D721Med (cell line): ENCODE measurements at regions not wholly inside any gene's neighbourhood (a gene's known extent, or its start where the extent isn't known, plus 50 kb on each side); places are given as distances from the start of the nearest gene placed in this dataset.
"Not testable (repeated sequence)": the region's sequence is repeated elsewhere in the genome, so short reads cannot be mapped to it uniquely, and the experiment has no call there.

Experiments used
- DNase-seq: peaks from one replicate; pipeline ENCODE4 v3.0.0; 2011; ENCODE audit warnings: low spot score; ENCODE audit not compliant: insufficient read length
- FAIRE-seq: peaks from 2 replicates; lab custom pipeline; 2011; peaks lifted over from hg19 to GRCh38; lab: Jason Lieb, UNC

GRCh38 chr9:41075671-41076070, 52.8 kb downstream of the FOXD4L6 start:
- not testable (repeated sequence) for FAIRE-seq, DNase-seq

GRCh38 chr9:41074356-41074942, 54.0 kb downstream of the FOXD4L6 start:
- not testable (repeated sequence) for DNase-seq, FAIRE-seq

- not testable (repeated sequence) for FAIRE-seq, DNase-seq
These were observed 54.8 kb downstream of the FOXD4L6 start for GRCh38 chr9:41073471-41074243.

- DNase-seq: not testable (repeated sequence)
These were observed 64.2 kb downstream of the FOXD4L6 start for GRCh38 chr9:41064125-41064795.

GRCh38 chr9:41063243-41063642, 65.2 kb downstream of the FOXD4L6 start:
- not testable (repeated sequence) for FAIRE-seq, DNase-seq

More at GRCh38 chr9:41064125-41064795, 64.2 kb downstream of the FOXD4L6 start:
- not testable (repeated sequence) for FAIRE-seq

- not testable (repeated sequence) for DNase-seq, FAIRE-seq
These were observed 68.9 kb downstream of the FOXD4L6 start for GRCh38 chr9:41059603-41060002.

GRCh38 chr9:41053666-41054363, 74.7 kb downstream of the FOXD4L6 start:
- not testable (repeated sequence) for FAIRE-seq, DNase-seq

GRCh38 chr9:41048672-41049071, 79.8 kb downstream of the FOXD4L6 start:
- DNase-seq, FAIRE-seq: not testable (repeated sequence)

- FAIRE-seq, DNase-seq: not testable (repeated sequence)
These were observed 80.7 kb downstream of the FOXD4L6 start for GRCh38 chr9:41047792-41048191.

- not testable (repeated sequence) for DNase-seq, FAIRE-seq
These were observed 83.6 kb downstream of the FOXD4L6 start for GRCh38 chr9:41044930-41045329.

GRCh38 chr9:41043433-41043832, 85.0 kb downstream of the FOXD4L6 start:
- DNase-seq, FAIRE-seq: not testable (repeated sequence)

GRCh38 chr9:41042111-41042510, 86.4 kb downstream of the FOXD4L6 start:
- DNase-seq, FAIRE-seq: not testable (repeated sequence)

- DNase-seq, FAIRE-seq: not testable (repeated sequence)
These were observed 87.7 kb downstream of the FOXD4L6 start for GRCh38 chr9:41040705-41041342.

- DNase-seq, FAIRE-seq: not testable (repeated sequence)
These were observed 93.2 kb downstream of the FOXD4L6 start for GRCh38 chr9:41035276-41035675.

- FAIRE-seq: not testable (repeated sequence)
These were observed 93.7 kb downstream of the FOXD4L6 start for GRCh38 chr9:41034699-41035197.

GRCh38 chr9:41033877-41034276, 94.6 kb downstream of the FOXD4L6 start:
- not testable (repeated sequence) for FAIRE-seq

More at GRCh38 chr9:41034699-41035197, 93.7 kb downstream of the FOXD4L6 start:
- not testable (repeated sequence) for DNase-seq

GRCh38 chr9:41033360-41033759, 95.1 kb downstream of the FOXD4L6 start:
- not testable (repeated sequence) for DNase-seq, FAIRE-seq

More at GRCh38 chr9:41033877-41034276, 94.6 kb downstream of the FOXD4L6 start:
- DNase-seq: not testable (repeated sequence)

- not testable (repeated sequence) for DNase-seq, FAIRE-seq
These were observed 101.4 kb downstream of the FOXD4L6 start for GRCh38 chr9:41026912-41027676.
